ENCODE measurements at regions not wholly inside any gene's neighbourhood (a gene's known extent, or its start where the extent isn't known, plus 50 kb on each side); places are given as distances from the start of the nearest gene placed in this dataset.
A peak's percentile ranks its signal among the peaks of the same experiment; 100 is the strongest.
"Not testable (repeated sequence)": the region's sequence is repeated elsewhere in the genome, so short reads cannot be mapped to it uniquely, and the experiment has no call there.

DNA sequence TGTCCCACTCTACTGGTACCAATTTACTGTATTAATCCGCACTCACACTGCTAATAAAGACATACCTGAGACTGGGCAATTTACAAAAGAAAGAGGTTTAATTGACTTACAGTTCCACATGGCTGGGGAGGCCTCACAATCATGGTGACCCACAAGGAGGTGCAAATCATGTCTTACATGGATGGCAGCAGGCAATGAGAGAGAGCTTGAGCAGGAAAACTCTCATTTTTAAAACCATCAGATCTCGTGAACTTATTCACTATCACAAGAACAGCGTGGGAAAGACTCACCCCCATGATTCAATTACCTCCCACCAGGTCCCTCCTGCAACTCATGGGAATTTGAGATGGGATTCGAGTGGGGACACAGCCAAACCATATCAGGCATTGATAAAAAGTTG lies 298.5 kb downstream of the DUSP6 start:
- DNase-seq = not testable (repeated sequence)

DNA sequence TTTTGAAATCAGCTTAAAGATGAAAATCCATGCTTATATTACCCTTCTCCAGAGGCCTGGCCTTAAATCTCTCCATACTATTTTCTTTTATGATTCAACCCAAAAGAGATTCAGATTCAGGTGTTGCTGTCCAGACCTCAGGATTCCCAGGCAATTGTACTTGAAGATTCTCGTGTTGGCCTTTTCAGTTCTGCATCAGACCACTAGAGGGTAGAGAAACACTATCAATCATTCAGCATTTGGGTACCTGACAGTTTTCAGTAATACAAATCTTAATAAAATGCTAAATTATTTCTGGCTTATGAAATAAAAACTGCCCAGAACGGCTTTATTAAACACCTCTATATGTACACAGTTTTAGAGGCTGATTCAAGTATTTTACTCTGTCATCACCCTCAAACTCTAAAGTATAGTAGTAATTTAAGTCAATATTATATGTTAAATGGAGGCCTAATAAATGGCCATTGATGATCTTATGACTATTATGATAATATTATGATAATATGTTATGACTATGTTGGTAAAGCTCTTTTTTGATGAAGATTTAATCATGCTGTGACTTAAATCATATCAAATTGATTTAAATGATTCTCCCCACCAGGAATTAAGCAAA lies 301.1 kb downstream of the DUSP6 start:
- no peak for DNase-seq

DNA sequence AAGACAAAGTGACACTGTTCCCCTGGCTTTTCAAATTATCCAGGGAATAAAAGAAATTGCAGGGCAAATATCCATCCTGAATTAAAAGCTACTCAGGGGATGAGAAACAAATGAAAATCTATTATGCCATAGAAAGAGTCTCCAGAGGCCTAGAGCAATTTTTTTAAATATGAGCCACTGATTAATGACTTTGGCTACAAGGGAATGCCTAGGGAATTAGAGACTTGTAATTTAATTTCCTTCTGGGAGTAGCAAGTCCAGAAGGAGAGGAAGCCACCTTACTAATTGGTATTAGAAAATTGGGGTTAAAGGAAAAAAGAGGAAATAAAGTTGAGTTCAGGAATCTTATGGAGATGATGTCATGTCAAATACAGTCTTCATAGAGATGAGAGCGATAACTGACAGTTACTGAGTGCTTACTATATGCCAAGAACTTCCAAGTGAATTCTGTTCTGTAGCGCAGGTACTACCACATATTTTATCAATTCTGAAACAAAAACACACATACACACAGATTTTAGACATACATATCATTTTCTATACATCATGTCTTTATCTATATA lies 304.4 kb downstream of the DUSP6 start:
- DNase-seq = no peak

DNA sequence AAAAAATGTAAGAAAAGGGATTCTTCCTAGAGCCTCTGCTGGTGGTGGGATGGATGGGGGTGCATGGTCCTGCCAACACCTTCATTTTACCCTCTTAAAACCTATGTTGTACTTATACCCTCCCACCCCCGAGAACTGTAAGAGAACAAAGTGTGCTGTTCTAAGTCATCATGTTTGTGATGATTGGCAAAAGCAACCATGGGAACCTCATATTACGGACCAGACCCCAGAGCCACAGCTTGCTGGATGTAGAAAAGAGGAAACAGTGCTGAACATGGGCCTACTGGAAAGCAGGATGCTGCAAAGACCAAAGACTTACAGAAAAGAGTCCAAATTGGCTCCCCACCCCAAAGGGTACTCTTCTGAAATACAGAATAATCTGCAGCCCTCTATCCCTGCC lies 311.2 kb downstream of the DUSP6 start:
- DNase-seq = no peak

DNA sequence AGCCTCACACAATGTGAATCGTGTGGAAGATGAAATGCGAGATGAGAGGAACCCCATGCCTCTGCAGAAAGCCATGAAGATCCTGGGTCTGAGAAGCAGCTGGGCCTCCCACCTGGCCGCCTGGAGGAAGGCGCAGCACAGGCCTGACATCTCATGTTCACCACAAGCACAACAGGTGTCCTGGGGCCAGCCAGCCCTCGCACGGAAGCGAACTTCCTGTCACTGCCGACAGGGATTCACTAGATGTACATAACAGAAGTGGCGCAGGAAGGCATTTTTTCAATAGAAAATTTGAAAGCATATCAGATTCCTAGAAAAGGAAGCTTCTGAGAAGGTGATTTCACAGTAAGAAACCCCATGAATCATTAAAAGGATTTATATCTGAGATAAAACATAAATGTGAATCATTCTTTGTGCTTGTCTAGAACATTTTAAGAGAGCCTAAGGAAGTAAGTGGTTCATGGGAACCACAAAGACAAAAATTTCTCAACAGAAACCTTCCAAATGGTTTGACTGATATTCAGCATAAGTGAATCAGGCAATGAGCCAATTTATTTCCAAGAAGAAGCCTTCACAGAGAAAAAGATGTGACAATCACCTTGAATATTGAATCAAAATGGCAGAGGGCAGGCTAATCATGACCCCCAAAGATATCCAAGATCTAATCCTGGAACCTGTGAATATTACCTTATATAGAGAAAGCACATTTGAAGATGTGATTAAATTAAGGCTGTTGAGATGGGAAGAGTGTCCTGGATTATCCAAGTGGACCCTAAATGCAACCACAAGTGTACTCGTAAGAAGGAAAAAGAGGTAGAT lies 311.9 kb downstream of the DUSP6 start:
- no peak for DNase-seq

DNA sequence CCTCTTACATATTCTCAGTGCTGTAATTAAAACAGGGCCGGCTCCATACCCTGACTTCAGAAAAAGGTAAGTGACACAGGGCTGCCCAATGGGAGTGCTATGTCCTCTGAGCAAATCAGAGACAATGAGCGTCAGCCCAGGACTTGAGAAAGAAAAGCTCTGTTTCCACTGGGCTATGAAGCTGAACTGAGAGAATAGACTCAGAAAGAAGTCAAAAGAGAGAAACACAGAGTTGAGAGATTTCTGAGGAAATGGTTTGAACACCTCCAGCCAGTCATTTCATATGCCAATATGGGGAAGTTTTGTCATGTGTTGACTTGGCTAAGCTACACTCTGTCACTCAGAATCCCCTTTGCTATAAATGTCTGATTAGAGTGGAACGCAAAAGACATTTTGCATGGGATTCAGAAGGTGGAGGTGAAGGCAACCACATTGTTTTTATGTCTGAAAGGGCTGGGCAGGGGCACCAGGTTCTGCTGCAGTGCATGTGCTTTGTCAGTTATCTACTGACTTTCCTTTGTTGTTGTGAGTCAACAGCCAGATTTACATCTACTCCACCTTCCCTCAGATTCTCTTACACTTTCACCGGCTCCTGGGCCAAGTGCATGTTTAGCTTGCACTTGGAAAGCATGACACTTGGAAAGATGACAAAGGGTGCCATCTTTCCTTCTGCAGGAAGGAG lies 313.3 kb downstream of the DUSP6 start:
- no peak for DNase-seq

DNA sequence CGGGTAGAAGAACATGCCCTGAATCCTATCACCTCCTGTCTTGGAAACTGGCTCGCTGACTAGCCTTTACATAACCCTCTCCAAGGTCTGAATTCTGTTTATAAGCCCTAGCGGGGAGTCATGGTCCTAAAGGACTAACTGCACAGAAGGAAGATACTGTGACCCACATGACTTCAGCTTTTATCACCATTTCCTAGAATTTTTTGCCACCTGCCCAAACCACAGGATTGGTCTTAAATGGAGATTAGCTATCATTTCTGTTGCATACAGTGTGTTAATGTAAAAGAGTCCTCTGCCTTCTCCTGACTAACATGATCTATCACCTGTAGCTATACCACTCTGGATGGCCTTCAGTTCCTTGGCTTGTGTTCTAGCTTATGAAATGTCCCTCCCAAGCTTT lies 319.2 kb downstream of the DUSP6 start:
- DNase-seq = no peak

DNA sequence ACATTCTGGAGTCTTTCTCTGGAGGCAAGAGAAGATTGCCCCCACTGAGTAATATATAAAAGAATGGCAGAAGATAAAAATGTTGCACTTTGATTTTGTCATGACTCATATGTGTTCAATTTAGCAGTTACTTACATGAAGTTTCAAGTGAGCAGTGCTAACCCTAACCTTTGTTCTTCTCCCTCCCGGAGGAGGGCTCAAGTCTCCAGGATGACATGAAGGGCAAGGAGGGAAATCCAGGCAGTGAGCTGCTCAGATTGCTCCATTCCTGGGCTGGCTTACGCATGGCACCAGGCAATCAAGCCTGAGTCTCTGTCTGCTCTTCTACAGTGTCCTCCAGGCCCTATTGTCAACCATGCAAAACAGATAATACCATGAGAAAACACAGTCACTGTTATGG lies 322.3 kb downstream of the DUSP6 start:
- no peak for DNase-seq

DNA sequence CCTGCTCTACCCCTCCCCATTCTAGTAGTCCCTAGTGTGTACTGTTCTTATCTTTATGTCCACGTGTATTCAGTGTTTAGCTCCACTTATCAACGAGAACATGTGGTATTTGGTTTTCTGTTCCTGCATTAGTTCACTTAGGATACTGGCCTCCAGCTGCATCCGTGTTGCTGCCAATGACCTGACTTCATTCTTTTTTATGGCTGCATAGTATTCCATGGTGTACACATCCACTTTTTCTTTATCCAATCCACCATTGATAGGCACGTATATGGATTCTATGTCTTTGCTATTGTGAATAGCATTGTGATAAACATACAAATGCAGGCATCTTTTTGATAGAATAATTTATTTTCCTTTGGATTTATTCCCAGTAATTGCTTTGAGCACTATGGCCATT lies 327.7 kb downstream of the DUSP6 start:
- no peak for DNase-seq

DNA sequence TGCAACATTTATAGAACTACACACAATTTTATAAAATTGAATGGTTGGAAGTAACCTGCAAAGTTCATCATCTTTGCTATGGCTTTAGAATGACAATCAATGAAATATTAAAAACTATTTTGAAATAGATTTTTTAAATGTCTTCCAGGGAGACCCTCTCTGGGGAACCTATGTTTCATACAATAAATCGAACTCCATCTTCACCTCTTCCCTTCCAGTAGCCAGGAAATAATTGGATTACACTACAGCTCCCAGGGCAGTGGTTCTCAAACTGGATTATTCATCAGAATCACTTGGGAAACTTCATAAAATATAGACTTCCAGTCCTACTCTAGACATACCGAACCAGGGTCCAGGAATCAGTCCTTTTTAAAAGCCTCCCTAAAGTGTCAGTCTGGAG lies 328.4 kb downstream of the DUSP6 start:
- no peak for DNase-seq

DNA sequence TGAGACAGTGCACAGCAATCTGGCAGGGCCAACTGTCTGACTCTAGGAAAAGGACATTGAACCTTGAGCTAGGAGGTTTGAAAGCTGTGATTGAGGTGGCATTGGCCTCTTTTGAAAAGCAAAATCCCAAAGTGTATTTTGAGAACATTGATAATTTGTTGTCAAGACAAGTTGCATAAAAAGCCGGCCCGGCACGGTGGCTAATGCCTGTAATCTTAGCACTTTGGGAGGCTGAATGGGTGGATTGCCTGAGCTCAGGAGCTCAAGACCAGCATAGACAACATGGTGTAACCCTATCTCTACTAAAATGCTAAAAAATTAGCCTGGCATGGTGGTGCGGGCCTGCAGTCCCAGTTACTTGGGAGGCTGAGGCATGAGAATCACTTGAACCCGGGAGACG lies 331.6 kb downstream of the DUSP6 start:
- DNase-seq = no peak

DNA sequence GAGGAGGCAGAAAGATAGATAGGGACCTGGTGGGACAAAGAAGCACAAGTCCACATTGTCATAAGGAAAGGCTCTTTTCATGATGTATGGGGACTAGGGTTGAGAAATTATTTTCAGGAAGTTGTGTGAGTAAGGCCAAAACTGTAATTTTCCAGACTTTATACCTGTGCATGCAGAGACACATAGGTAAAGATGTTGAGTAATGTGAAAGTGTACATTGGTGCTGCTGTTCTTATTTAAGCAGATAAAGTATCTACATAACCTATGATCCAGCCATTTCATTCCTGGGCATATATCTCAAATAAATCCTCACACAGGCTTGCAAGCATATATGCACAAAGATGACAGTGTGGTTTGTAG lies 332.2 kb downstream of the DUSP6 start:
- no peak for DNase-seq

DNA sequence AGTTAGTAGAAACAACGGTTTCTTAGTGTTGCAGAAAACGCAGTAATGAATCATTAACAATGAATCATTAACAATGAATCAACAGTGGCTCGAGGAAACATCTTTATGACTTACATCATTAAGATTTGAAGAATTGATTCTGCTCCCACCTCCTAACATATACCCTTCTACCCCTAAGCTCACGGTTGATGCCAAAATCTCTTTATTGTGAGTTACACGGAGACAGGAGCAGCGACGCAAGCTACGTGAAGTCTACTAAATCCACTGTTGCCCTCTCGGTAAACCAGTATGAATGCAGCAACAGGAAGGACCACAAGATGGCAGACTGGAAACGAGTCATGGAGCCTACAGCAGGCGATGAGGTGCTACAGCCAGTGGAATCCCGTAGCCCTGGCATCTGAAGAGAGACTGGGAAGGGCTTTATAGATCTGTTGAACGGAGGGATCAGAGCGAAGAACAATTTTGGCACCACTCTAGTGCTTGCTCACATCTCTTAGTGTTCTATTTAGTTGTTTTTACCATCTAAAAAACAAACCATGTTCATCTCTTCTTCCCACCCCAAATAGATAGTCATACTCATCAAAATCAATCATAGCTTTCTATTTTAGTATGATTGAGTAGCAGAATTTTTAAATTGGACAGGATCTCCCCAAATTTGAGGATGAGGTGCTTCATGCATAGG lies 332.7 kb downstream of the DUSP6 start:
- peak; percentile 23 for DNase-seq

DNA sequence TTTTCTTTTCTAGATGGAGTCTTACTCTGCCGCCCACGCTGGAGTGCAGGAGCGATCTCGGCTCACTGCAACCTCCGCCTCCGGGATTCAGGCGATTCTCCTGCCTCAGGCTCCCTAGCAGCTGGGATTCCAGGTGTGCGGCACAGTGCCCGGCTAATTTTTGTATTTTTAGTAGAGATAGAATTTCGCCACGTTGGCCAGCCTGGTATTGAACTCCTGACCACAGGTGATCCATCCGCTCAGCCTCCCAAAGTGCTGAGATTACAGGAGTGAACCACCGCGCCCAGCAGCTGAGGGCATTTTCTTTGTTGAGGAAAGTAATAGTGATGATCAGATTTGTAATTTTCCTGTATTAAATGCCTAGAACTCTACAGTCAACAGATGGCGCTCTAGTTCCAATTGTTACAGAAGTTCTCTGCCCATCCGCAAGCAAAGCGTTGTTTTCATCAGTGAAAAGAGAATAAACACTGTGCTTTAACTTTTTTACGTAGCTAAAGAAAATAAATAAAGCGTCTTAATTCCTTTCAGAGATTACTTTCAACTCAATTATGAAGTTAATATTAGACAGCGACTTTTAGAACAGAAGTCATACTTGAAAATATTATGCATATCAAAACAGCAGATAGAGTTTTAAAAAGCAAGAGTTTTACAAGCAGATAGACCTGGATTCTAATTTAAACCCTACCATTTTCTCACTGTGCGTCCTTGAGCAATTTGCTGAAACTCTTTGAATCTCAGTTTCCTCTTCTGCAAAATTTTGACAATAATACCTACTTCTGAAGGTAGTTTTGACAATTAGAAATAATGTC lies 335.1 kb downstream of the DUSP6 start:
- no peak for DNase-seq

DNA sequence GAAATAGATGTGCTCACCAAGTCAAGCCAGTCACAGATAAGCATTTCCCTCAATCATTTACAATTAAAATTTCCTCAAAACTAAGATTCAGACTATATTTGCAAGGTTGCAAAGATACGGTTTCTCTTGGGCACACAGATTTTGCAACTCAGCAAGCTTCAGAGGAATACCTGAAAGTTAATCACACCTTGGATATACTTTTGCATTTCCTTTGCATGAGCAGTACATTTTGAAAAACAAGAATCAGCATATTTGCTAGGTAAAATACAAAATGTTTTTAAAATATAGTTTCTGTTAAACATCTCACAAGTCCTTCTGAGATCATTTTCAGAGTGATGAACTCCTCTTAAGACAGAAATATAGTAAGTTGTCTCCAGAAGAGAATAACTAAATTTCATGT lies 336.9 kb downstream of the DUSP6 start:
- no peak for DNase-seq

DNA sequence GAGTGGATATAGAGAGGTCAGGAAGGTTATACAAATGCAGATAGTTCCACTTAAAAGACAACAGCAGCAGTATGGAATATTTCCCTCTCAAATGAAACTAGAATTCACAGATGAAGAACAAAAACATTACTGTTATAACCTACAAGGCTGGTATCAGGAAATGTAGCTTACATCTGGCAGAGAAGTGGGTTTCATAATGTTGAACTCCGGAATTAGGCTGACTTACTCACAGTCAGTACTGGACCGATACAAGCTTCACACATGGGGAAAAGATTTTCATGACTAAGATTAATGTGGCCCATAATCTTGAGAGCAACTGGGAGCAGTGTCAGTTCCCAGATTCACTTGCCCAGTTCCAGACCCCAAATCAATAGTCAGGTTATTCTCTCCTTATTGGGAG lies 353.9 kb downstream of the DUSP6 start:
- DNase-seq = no peak

DNA sequence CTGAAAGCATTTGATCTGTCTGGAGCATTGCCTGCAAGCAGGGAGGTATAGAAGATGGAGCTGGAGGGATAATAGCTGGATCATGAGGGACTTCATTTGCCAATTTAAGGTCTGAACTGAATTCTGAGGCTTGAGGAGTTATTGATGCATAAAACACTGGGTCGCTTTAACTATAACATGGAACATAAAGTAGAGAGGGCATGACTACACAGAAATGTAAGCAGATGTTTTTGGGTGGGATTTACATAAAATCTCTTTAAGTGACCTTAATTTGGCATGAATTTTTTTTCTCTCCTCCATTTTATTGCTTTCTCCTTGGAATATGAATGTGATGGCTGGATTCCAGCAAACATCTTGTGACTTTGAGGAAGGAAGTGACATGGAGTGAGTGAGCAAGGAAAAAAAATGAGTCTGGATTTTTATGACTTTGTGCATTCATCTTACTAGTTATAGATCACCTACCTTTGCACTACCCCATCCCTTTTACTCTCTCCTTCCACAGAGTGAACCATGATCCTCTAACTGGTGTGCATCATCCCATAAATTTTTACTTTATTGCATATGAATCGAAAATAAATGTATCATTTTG lies 356.0 kb downstream of the DUSP6 start:
- DNase-seq = no peak

DNA sequence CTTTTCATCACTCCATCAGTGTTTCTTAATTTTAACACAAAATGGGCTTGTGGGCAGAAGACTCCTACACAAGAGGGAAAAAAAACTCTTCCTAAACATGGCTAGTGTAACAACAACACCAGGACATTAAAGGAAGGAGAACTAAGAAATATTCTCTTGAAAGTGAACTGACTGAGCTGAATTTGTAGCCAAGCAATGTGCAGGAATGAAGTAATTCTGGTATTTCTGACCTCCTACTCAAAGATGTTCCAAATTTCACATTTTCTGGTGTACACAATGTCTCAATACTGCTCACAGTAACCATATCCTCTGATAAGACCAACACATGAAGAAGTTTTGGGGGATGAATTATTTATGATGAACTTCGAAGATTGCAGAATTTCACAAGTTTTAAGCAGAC lies 357.3 kb downstream of the DUSP6 start:
- no peak for DNase-seq

DNA sequence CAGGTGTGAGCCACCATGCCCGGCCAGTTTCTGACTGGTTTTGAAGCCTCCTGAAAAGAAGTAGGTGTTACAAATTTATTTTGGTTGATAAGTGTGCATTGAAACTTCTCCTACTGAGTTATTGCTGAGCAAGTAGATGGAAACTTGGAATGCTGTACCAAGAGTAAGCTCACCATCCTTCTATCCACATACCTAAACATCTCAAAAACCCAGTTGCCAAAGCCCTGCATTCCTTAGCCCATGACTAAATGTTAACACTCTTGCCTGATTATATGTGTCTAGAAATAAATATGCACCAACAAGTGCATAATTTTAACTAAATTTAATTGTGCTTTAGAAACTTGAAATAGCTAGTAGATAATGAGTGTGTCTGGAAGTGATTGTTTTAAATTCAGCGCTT lies 357.8 kb downstream of the DUSP6 start:
- no peak for DNase-seq

DNA sequence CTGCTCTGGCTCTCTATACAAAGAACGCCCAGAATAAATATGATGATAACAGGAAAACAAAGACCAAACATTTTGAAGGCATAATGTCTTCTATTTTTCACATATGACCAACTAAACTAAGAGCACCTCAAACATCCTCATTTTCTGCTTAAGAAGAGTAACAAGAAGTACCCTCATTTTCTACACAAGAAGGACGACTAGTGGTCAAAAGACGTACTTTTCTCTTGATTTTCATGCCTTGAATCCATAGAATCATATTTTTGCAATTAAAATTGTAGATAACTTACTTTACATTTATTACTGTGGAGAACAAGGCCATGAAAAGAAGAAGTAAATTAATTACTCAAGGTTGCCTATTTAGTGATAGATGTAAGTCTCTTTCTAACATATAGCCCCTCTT lies 358.6 kb downstream of the DUSP6 start:
- no peak for DNase-seq

DNA sequence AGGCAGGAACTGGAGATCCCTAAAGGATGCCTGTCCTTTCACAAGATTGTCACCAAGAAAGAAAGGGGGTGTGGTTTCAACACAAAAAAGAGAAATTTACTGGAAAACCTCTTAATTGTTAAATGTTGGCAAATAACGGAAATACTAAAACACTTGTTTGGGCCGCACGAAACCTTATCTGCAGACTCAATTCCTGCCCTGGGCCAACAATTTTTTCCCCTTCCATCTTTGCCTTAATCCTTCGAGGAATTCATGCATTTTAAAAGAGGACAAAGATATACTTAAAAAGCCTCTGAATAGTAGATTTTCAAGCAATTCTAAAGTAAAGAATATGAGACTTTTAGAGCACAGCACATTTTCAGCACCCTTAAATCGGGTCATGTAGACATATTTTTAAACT lies 366.2 kb downstream of the DUSP6 start:
- DNase-seq = no peak

DNA sequence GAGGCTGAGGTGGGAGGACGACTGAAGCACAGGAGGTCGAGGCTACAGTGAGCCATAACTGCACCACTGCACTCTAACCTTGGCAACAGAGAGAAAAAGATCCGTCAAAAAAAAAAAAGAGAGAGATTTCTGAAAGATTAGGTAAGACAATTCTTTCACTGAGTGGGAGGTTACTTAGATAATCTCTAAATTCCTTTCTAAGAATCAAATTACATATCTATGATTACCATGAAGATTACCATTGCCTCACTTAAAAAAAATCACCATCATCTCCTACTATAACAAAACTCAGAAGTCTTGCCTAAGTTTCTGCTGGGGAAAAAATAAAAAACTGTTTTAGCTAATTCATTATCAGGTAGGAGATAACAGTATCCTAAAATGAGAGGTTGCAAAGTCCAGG lies 366.7 kb downstream of the DUSP6 start:
- no peak for DNase-seq

Data from GOT3 (cell line).